SW480 (cell line): ENCODE measurements at regions not wholly inside any gene's neighbourhood (a gene's known extent, or its start where the extent isn't known, plus 50 kb on each side); places are given as distances from the start of the nearest gene placed in this dataset.

Experiments
- DNase-seq: peaks from one replicate; pipeline ENCODE4 v3.0.0-alpha.2; 2016; ENCODE audit warnings: low spot score

DNA sequence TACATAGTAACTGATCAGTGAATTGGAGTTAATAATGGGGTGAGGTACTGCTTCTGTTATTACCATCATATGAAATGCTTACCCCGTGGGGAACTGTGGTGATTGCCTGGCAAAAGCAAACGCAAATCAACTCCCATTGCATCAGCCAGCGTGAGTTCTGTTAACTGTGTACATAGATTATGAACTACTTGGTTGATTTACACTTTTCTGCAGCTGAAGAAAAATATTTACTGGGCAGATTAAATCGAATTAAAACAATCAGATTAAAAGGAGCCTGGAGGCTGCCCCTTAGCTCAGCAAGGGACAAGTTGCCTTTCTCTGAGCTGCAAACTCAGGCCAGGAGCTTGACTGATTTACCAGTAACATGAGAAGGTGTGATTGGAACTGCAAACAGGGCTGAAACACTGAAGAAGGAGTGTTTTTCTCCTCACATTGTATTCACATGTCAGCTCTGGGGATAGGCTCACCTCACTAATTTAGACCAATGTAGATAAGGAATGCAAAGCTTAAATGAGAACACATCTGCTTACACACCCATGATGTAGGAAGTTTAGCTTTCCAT lies 220.1 kb downstream of the OSR1 start:
- no peak for DNase-seq

- no peak for DNase-seq
Measured at GRCh38 chr2:19137433-19137832, 221.0 kb downstream of the OSR1 start.

DNA sequence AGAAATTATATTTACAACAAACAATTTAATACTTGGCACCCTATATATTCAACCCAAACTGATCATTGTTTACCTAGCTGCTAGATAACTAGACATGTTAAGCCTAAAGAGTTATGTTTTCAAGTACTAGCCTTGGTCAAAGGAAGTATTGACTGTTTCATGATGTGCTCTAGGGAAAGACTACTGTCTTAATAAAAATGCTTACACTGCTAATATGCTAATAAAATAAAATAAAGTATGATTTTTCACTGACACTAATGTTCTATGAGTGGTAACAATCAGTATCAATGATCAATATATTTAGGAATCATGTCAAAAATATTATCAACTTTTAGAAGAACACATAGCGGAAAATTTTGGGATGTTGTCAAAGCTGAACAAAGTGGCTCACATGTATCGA lies 225.5 kb downstream of the OSR1 start:
- DNase-seq = no peak

DNA sequence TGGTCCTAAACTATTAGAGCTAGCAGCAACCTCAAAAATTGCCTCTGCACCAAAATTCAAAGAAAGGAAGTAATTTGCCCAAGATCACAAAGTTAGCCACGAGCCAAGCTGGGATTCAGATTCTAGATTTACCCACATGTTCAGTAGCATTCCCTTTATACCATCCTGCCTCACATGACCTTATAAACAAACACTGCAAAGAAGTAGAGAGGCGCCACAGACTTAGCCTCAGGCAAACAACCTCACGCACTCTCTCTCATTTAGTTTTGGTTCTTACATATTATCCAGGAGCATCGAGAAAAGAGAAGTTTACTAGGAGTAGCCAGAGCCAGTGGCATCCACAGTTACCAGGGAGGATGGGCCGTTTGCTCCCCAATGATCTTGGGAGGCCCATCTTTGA lies 226.6 kb downstream of the OSR1 start:
- no peak for DNase-seq

GRCh38 chr2:19128148-19128547 lies 230.3 kb downstream of the OSR1 start:
- DNase-seq = no peak

DNA sequence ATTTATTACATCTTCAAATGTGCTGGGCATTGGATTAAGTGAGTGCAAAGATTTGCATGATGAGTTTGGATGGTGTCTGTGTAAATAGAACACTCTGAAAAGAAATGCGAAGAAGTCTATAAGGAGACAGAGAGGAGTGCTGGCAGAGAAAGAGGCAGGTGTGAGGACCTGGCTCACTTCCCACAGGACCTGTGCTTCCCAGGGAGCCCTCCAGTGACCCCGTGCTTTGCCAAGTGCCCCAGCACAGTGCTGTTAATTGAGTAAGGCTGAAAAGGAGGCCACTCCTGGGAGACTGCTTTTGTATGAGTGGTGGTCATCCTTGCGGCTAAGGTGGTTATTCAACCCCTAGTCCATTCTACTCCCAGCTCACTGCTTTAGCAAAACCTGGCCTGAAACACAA lies 230.8 kb downstream of the OSR1 start:
- no peak for DNase-seq

DNA sequence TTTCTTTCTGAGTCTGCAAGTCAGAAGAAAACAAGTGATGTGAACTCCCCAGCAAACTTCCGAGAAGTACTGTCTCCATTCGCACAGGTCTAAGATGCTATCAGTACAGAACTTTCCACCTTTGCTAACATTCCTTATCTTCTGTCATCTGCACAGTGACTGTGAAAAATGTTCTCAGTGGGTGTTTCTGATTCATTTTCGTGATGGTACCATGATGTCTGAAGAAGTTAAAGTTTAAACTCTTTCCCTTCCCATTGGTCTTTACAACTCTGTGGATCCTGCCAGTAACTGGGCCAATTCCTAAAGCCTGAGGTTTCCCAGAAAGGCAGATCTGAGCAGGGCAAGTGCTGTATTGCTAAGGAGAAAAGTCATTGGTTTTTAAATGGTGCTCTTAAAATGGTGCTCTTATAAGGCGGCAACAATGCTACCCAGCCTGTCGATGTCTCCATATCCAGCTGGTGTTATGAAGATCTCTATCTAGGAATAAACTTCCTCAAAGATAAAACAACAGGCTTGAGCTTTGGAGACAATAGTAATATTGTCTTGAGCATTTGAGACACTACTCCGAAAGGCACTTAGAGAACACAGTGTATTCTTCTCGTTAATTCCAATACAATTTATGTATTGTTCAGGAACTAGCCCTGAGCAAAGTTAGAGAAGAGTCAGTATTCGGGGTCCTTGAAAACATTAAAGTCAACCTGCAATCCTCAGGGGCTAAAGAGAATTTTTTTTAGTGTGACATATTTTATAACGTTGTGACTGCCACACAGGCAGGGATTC lies 232.3 kb downstream of the OSR1 start:
- DNase-seq = no peak

- no peak for DNase-seq
Measured at GRCh38 chr2:19124135-19124534, 234.3 kb downstream of the OSR1 start.

DNA sequence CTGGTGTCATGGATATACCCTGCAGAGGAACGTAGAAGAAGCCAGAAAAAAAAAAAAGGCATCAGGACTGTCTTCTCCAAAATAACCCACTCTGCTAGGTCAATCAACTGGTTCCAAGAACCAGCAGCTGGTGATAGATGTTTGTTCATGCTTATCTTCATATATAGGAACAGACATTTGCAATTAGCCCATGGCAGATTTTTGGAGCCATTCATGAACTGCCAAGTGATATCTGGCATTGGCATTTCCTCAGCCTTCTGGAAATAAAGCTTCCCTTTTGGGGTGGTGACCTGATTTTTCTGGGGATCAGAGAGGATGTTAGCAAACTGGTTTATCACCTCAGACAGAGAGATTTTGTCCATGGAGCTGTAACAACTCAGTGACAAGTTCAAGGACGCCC lies 234.9 kb downstream of the OSR1 start:
- no peak for DNase-seq

- DNase-seq = no peak
Measured at GRCh38 chr2:19122220-19122619, 236.2 kb downstream of the OSR1 start.

DNA sequence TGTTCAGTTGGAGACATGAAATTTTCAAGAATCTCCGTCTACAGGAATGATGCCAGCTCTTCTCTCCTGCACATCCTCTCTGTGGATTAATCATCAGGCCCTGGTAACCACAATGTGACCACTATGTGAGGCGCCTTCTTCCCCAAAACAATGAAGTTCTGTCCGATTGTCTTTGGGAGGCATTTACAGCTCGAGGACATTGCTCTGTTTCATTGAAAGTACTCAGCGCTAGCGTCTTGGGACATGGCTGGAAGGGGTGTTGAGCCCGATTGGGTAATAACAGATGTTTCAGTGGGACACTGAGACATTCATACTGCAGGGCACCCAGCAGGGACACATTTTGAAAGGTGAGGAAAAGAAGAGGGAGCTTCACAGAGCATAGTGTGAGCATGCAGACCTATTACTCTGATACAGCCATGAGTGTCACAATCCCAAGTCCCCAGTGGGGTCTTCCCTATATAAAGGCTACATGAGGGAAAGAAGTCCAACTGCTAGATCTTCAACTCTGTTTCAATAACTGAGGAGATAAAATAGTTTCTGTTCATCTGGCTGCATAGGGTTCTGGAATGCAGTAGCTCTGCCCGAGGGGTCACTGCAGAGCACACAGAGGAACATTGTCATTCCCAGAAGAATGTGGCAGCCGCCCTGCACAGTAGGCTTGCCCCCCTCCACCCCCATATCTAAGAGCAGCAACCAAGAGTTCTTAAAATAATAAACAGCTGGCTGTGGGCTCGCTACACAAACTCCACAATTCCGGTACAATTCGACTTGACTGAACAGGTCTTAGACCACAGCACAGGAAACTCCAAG lies 237.3 kb downstream of the OSR1 start:
- DNase-seq = peak; percentile 82

GRCh38 chr2:19120181-19120580 lies 238.2 kb downstream of the OSR1 start:
- no peak for DNase-seq

DNA sequence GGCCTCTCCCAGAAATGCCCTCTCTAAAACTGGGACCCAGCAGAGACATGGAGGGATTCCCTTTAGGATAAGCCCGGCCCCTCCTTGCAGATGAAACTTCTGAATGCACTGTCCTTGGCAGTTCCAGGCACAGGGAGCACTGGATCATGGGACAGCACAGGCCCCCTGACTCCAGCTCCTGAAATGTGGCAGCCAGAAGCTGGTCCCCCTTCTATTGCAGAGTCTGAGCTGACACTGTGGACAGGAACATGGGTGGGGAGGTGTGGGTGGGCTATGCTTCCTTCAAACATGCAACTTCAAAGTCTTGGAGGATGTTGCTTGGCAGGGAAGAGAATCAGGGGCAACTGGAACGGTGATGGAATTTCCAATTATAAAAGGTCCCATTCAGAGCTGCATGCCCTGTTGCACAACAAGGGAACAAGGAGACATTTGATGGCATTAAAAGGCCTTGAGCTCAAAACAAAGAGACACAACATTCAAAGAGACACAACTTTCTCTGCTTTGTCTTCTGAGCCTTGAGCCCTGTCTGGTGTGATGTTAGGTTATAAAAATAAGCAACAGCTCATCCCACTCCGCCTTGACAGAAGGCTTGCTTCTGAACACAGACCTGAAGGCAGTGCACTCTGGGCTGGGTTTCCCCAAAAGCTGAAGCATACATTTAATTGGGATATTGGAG lies 239.0 kb downstream of the OSR1 start:
- no peak for DNase-seq

- DNase-seq = no peak
Measured at GRCh38 chr2:19116918-19117317, 241.5 kb downstream of the OSR1 start.

GRCh38 chr2:19114754-19115231 lies 243.6 kb downstream of the OSR1 start:
- no peak for DNase-seq

- DNase-seq = no peak
Measured at GRCh38 chr2:19114126-19114525, 244.3 kb downstream of the OSR1 start.

DNA sequence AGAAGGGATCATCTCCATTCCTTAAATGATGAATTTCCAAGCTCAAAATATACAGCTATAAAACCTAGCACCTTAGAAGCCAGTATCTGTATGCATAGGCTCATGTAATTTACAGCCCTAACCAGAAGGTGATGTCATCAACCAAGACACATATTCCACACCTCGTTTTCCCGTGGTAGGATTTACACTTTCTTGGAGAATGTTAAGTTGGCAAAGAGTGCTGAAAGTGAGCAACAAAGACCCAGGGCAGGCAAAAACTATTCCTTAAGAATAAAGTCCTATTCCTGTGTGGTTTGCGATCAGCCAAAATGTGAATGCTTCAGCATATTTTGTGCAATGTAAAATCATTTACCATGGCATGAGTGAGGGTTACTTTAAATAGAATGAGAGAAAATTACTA lies 247.1 kb downstream of the OSR1 start:
- DNase-seq = no peak

DNA sequence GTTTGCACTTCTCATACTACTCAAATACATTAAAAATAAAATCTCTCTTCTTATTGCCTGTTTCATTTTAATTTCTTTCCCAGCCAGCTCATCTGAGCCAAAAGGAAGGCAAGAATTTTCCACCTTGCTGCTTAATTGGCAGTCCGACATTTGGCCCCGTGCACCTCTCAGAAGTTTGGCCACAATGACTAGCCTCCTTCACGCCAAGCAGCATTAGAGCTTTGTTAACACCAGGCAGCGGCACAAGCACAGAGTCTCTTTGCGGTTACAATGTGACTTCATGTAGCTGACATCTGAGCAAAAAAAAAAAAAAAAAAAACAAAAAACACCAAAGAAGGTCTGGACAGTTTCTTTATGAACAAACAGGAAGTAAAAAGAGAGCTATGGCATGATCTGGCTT lies 248.9 kb downstream of the OSR1 start:
- DNase-seq = no peak

DNA sequence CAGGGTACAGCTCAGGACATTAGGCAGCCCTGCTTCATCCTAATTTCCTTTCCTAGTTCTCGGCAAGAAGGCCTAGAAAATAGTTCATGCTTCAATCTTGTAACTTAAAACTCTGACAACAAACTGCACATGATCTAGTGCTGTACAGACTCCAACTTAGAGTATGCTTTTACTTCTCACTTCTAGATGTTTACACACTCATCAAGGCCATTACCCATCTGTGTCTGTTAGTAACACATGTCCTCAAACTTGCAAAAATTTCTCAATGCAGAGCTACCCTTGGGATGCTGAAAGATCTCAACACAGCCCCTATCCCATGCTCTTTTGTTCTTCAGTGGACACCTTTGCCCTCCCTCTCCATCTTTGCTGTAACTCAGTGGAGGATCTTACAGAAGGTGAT lies 252.0 kb downstream of the OSR1 start:
- no peak for DNase-seq

DNA sequence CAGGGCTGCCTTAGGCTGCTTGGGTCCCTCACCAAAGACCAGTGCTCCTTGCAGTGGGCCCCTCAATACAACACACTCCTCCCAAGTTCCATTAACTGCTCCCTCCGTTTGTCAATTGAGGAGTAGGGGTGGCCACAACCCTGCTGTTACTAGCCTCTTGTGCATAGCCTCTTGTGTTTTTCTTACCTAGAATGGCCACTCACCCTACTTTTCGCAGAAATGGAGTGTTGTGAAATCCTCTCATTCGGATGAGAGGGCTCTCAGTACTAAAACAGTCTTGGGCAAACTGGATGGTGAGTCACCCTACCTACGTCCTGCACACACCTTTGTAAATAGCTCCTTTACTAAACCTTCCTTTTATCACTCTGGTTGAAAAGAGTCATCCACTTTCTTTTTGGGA lies 253.9 kb downstream of the OSR1 start:
- DNase-seq = no peak

GRCh38 chr2:19102696-19103423 lies 255.6 kb downstream of the OSR1 start:
- DNase-seq = no peak

DNA sequence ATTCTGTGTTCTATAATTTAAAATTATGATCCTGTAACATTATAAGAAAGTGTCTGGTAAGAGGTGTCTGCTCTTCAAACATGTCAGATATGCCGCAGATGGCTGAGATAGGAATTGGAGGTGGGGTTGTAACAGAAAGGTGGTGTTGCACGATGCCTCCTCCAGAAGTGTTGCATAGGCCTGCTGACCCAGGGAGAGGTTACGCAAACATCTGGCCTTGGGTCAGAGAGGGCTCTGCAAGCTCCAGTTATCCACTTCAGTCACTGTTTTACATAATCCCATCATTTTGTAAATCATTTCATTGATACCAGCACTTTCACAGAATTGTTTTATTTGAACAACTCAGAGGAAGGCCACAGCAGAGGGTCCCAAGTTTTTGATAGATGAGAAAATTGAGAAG lies 256.5 kb downstream of the OSR1 start:
- no peak for DNase-seq
